ENCODE measurements at regions not wholly inside any gene's neighbourhood (a gene's known extent, or its start where the extent isn't known, plus 50 kb on each side); places are given as distances from the start of the nearest gene placed in this dataset.
"Not testable (repeated sequence)": the region's sequence is repeated elsewhere in the genome, so short reads cannot be mapped to it uniquely, and the experiment has no call there.

- DNase-seq (ENCODE audit: low read depth), result not testable (repeated sequence)
These were observed 136.5 kb downstream of the ZNF92 start for GRCh38 chr7:65510187-65510538.

- DNase-seq (ENCODE audit: low read depth), result not testable (repeated sequence)
These were observed 146.1 kb downstream of the ZNF92 start for GRCh38 chr7:65519751-65520150.

- DNase-seq (ENCODE audit: low read depth), result not testable (repeated sequence)
These were observed 172.0 kb downstream of the ZNF92 start for GRCh38 chr7:65545465-65546161.

- DNase-seq (ENCODE audit: low read depth), result not testable (repeated sequence)
These were observed 176.2 kb downstream of the ZNF92 start for GRCh38 chr7:65549589-65550443.

- DNase-seq (ENCODE audit: low read depth), result not testable (repeated sequence)
These were observed 176.8 kb downstream of the ZNF92 start for GRCh38 chr7:65550444-65550809.

GRCh38 chr7:65551042-65551441, 177.4 kb downstream of the ZNF92 start:
- DNase-seq (ENCODE audit: low read depth), result not testable (repeated sequence)

GRCh38 chr7:65554553-65555476, 181.2 kb downstream of the ZNF92 start:
- DNase-seq (ENCODE audit: low read depth), result not testable (repeated sequence)

- DNase-seq (ENCODE audit: low read depth), result peak; percentile 27
These were observed 184.9 kb downstream of the ZNF92 start for GRCh38 chr7:65558584-65558983.

- not testable (repeated sequence) for DNase-seq (ENCODE audit: low read depth)
These were observed 188.2 kb downstream of the ZNF92 start for GRCh38 chr7:65561786-65562372.

- not testable (repeated sequence) for DNase-seq (ENCODE audit: low read depth)
These were observed 188.9 kb downstream of the ZNF92 start for GRCh38 chr7:65562522-65562921.

GRCh38 chr7:65563333-65563732, 189.7 kb downstream of the ZNF92 start:
- not testable (repeated sequence) for DNase-seq (ENCODE audit: low read depth)

- not testable (repeated sequence) for DNase-seq (ENCODE audit: low read depth)
These were observed 194.6 kb downstream of the ZNF92 start for GRCh38 chr7:65568226-65568625.

GRCh38 chr7:65570990-65571389, 197.3 kb downstream of the ZNF92 start:
- not testable (repeated sequence) for DNase-seq (ENCODE audit: low read depth)

- not testable (repeated sequence) for DNase-seq (ENCODE audit: low read depth)
These were observed 198.9 kb downstream of the ZNF92 start for GRCh38 chr7:65572581-65572980.

GRCh38 chr7:65576370-65576769, 202.7 kb downstream of the ZNF92 start:
- DNase-seq (ENCODE audit: low read depth), result not testable (repeated sequence)

GRCh38 chr7:65582518-65583119, 209.0 kb downstream of the ZNF92 start:
- DNase-seq (ENCODE audit: low read depth), result not testable (repeated sequence)

GRCh38 chr7:65602495-65602894, 228.8 kb downstream of the ZNF92 start:
- not testable (repeated sequence) for DNase-seq (ENCODE audit: low read depth)

- no peak for DNase-seq (ENCODE audit: low read depth)
These were observed 235.5 kb downstream of the ZNF92 start for GRCh38 chr7:65609131-65609530.

- not testable (repeated sequence) for DNase-seq (ENCODE audit: low read depth)
These were observed 240.1 kb downstream of the ZNF92 start for GRCh38 chr7:65613644-65614289.

GRCh38 chr7:65616111-65616510, 242.5 kb downstream of the ZNF92 start:
- DNase-seq (ENCODE audit: low read depth), result not testable (repeated sequence)

GRCh38 chr7:65620216-65620615, 246.6 kb downstream of the ZNF92 start:
- not testable (repeated sequence) for DNase-seq (ENCODE audit: low read depth)
